HG03354 (cell line): ENCODE measurements at regions not wholly inside any gene's neighbourhood (a gene's known extent, or its start where the extent isn't known, plus 50 kb on each side); places are given as distances from the start of the nearest gene placed in this dataset.
"Not testable (repeated sequence)": the region's sequence is repeated elsewhere in the genome, so short reads cannot be mapped to it uniquely, and the experiment has no call there.

Experiments
- ATAC-seq: cut with Tn5 transposase; IDR thresholded peaks from one replicate; pipeline ENCODE4 v1.9.1; 2021; ENCODE audit warnings: mild to moderate bottlenecking; ENCODE audit not compliant: unreplicated experiment, poor library complexity, severe bottlenecking

GRCh38 chr7:149615690-149616270 is 118.2 kb upstream of the ZNF746 start:
- ATAC-seq = no peak

- no peak for ATAC-seq
Measured at GRCh38 chr7:149610441-149611011, 112.9 kb upstream of the ZNF746 start.

- no peak for ATAC-seq
Measured at GRCh38 chr7:149608168-149608567, 110.6 kb upstream of the ZNF746 start.

- ATAC-seq = no peak
Measured at GRCh38 chr7:149607683-149608082, 110.1 kb upstream of the ZNF746 start.

- ATAC-seq = no peak
Measured at GRCh38 chr7:149606826-149607225, 109.2 kb upstream of the ZNF746 start.

- no peak for ATAC-seq
Measured at GRCh38 chr7:149605696-149606095, 108.1 kb upstream of the ZNF746 start.

GRCh38 chr7:149604521-149604920 is 106.9 kb upstream of the ZNF746 start:
- ATAC-seq = no peak

GRCh38 chr7:149600669-149601330 is 103.2 kb upstream of the ZNF746 start:
- ATAC-seq = peak; percentile 96

GRCh38 chr7:149599636-149600206 is 102.1 kb upstream of the ZNF746 start:
- ATAC-seq = peak; percentile 38

- ATAC-seq = no peak
Measured at GRCh38 chr7:149598721-149599308, 101.2 kb upstream of the ZNF746 start.

- not testable (repeated sequence) for ATAC-seq
Measured at GRCh38 chr7:149597789-149598188, 100.2 kb upstream of the ZNF746 start.

- no peak for ATAC-seq
Measured at GRCh38 chr7:149595541-149595940, 97.9 kb upstream of the ZNF746 start.

- ATAC-seq = no peak
Measured at GRCh38 chr7:149595078-149595477, 97.5 kb upstream of the ZNF746 start.

- ATAC-seq = no peak
Measured at GRCh38 chr7:149588930-149589329, 91.3 kb upstream of the ZNF746 start.

- no peak for ATAC-seq
Measured at GRCh38 chr7:149586646-149587645, 89.3 kb upstream of the ZNF746 start.

GRCh38 chr7:149584530-149584929 is 86.9 kb upstream of the ZNF746 start:
- ATAC-seq = no peak

- no peak for ATAC-seq
Measured at GRCh38 chr7:149584009-149584408, 86.4 kb upstream of the ZNF746 start.

- no peak for ATAC-seq
Measured at GRCh38 chr7:149580328-149580727, 82.7 kb upstream of the ZNF746 start.

GRCh38 chr7:149579365-149579764 is 81.8 kb upstream of the ZNF746 start:
- not testable (repeated sequence) for ATAC-seq
